HEK293 (cell line): ENCODE measurements at regions not wholly inside any gene's neighbourhood (a gene's known extent, or its start where the extent isn't known, plus 50 kb on each side); places are given as distances from the start of the nearest gene placed in this dataset.

Experiments used
- CTCF ChIA-PET: fragments of 350-600 bp; formaldehyde crosslinking; extraction: SDS; loops from one replicate; lab custom pipeline; 2021; ENCODE audit warnings: antibody characterized with exemption; lab: Yijun Ruan, JAX
- POLR2A ChIA-PET: fragments of 300-600 bp; formaldehyde crosslinking; extraction: SDS; loops from one replicate; lab custom pipeline; 2020; ENCODE audit warnings: antibody characterized with exemption, inconsistent platforms; lab: Yijun Ruan, JAX
- H3K27ac ChIP-seq: fragments of 200-500 bp; sonication (Bioruptor generic); 2 replicates; pipeline ENCODE4 v1.5.1; 2014; ENCODE audit warnings: low read depth, low read length, control low read depth, inconsistent platforms; ENCODE audit errors: extremely low read depth
- H3K36me3 ChIP-seq, 2 experiments: fragments of 200-500 bp in 1 of 2; sonication (Bioruptor generic) in 1 of 2; 1 replicate in 1 of 2; 2 replicates in 1 of 2; pipeline ENCODE4 v1.5.1; 2014 to 2017; ENCODE audit warnings: inconsistent platforms in 2 of 2, low read length in 2 of 2; ENCODE audit not compliant: control insufficient read depth in 2 of 2, insufficient read depth in 1 of 2
- H3K4me1 ChIP-seq: fragments of 200-500 bp; sonication (Bioruptor generic); 2 replicates; pipeline ENCODE4 v1.5.1; 2014; ENCODE audit warnings: mild to moderate bottlenecking, low read length, inconsistent platforms; ENCODE audit not compliant: control insufficient read depth, insufficient read depth
- H3K4me3 ChIP-seq: 2 replicates; pipeline ENCODE4 v1.5.1; 2011; ENCODE audit warnings: low read depth, mild to moderate bottlenecking, control low read depth, low read length, moderate library complexity
- H3K9me3 ChIP-seq: fragments of 200-500 bp; sonication (Bioruptor generic); 2 replicates; pipeline ENCODE4 v1.5.1; 2014; ENCODE audit warnings: low read depth, low read length, inconsistent platforms; ENCODE audit not compliant: control insufficient read depth, insufficient read depth
- INSM2 ChIP-seq: fragments of 450-650 bp; formaldehyde crosslinking; IDR thresholded peaks from 2 replicates; pipeline ENCODE4 v1.5.1; 2016; ENCODE audit warnings: missing biosample characterization, missing genetic modification characterization
- PBX3 ChIP-seq: sonication (generic); formaldehyde crosslinking; IDR thresholded peaks from 2 replicates; pipeline ENCODE4 v1.8.1; 2022; ENCODE audit warnings: mild to moderate bottlenecking, moderate library complexity, missing genetic modification reagents
- PRDM1 ChIP-seq: fragments of 450-650 bp; formaldehyde crosslinking; IDR thresholded peaks from 2 replicates; pipeline ENCODE4; 2016; ENCODE audit warnings: missing biosample characterization, missing genetic modification characterization
- PRDM4 ChIP-seq: fragments of 450-650 bp; formaldehyde crosslinking; IDR thresholded peaks from 2 replicates; pipeline ENCODE4 v1.5.1; 2017; ENCODE audit warnings: missing biosample characterization, missing genetic modification characterization
- WT1 ChIP-seq: fragments of 450-650 bp; formaldehyde crosslinking; IDR thresholded peaks from 2 replicates; pipeline ENCODE4 v1.5.1; 2016; ENCODE audit warnings: missing biosample characterization, missing genetic modification characterization
- ZBTB26 ChIP-seq: fragments of 450-650 bp; formaldehyde crosslinking; optimal IDR thresholded peaks from 2 replicates; pipeline ENCODE3; 2016; ENCODE audit warnings: missing biosample characterization, mild to moderate bottlenecking, missing genetic modification characterization
- ZNF202 ChIP-seq: fragments of 450-650 bp; formaldehyde crosslinking; IDR thresholded peaks from 2 replicates; pipeline ENCODE4 v1.5.1; 2016; ENCODE audit warnings: missing biosample characterization, missing genetic modification characterization, borderline replicate concordance
- ZNF292 ChIP-seq: fragments of 450-650 bp; formaldehyde crosslinking; IDR thresholded peaks from 2 replicates; pipeline ENCODE4 v1.5.1; 2016; ENCODE audit warnings: low read depth, missing biosample characterization, missing genetic modification characterization, borderline replicate concordance
- ZNF335 ChIP-seq: fragments of 450-650 bp; formaldehyde crosslinking; conservative IDR thresholded peaks from 2 replicates; pipeline ENCODE4 v1.5.1; 2016; ENCODE audit warnings: missing biosample characterization, missing genetic modification characterization
- ZNF391 ChIP-seq: fragments of 450-650 bp; formaldehyde crosslinking; IDR thresholded peaks from 2 replicates; pipeline ENCODE4 v1.5.1; 2016; ENCODE audit warnings: low read depth, missing biosample characterization, missing genetic modification characterization, borderline replicate concordance
- ZNF394 ChIP-seq: fragments of 450-650 bp; formaldehyde crosslinking; IDR thresholded peaks from 2 replicates; pipeline ENCODE4 v1.5.1; 2016; ENCODE audit warnings: missing biosample characterization, missing genetic modification characterization, mild to moderate bottlenecking, moderate library complexity, borderline replicate concordance
- ZNF404 ChIP-seq: fragments of 450-650 bp; formaldehyde crosslinking; IDR thresholded peaks from 2 replicates; pipeline ENCODE4 v1.5.1; 2017; ENCODE audit warnings: missing biosample characterization, missing genetic modification characterization
- ZNF548 ChIP-seq: fragments of 450-650 bp; formaldehyde crosslinking; IDR thresholded peaks from 2 replicates; pipeline ENCODE4 v1.5.1; 2016; ENCODE audit warnings: missing biosample characterization, missing genetic modification characterization
- ZNF549 ChIP-seq: fragments of 450-650 bp; IDR thresholded peaks from 2 replicates; pipeline ENCODE4 v1.5.1; 2018; ENCODE audit warnings: missing biosample characterization, missing genetic modification characterization, mild to moderate bottlenecking, inconsistent platforms, moderate library complexity
- ZNF555 ChIP-seq: fragments of 450-650 bp; formaldehyde crosslinking; conservative IDR thresholded peaks from 2 replicates; pipeline ENCODE4 v1.5.1; 2017; ENCODE audit warnings: missing biosample characterization, mild to moderate bottlenecking, missing genetic modification characterization, inconsistent platforms
- ZNF664 ChIP-seq: fragments of 450-650 bp; formaldehyde crosslinking; IDR thresholded peaks from 2 replicates; pipeline ENCODE4 v1.5.1; 2016; ENCODE audit warnings: missing biosample characterization, missing genetic modification characterization
- ZNF843 ChIP-seq: fragments of 450-650 bp; formaldehyde crosslinking; IDR thresholded peaks from 2 replicates; pipeline ENCODE4 v1.5.1; 2016; ENCODE audit warnings: missing biosample characterization, missing genetic modification characterization
- TF ChIP-seq, protein P1 (sequence below): fragments of 450-650 bp; formaldehyde crosslinking; IDR thresholded peaks from 2 replicates; pipeline ENCODE4 v1.5.1; 2016; ENCODE audit warnings: missing biosample characterization, missing genetic modification characterization
- TF ChIP-seq, protein P2 (sequence below): fragments of 450-650 bp; formaldehyde crosslinking; IDR thresholded peaks from 2 replicates; pipeline ENCODE4 v1.5.1; 2016; ENCODE audit warnings: missing biosample characterization, missing genetic modification characterization

GRCh38 chr5:52328220-52328806 lies 459.4 kb upstream of the ITGA1 start (continued):
- no peak for TF ChIP-seq ZNF555 (tag by site-specific recombination)
- TF ChIP-seq ZNF202 = no peak

GRCh38 chr5:52331725-52332124 lies 456.0 kb upstream of the ITGA1 start:
- Histone ChIP-seq H3K4me3 (no peak overlapping the region), H3K4me1 (no peaks in the 10 kb centered on the region), H3K9me3 (no peaks in the 10 kb centered on the region), H3K27ac (no peak overlapping the region), H3K36me3 (no peaks in the 10 kb centered on the region)
- ChIA-PET CTCF (interaction anchor here (1.0 kb wide), 1 partner anchor 1373 kb away, joined by 3 read pairs; no protein-coding TSS in a partner anchor), POLR2A (no interaction called here)
- TF ChIP-seq ZNF548 = no peak
- no peak for TF ChIP-seq ZNF549 (tag by site-specific recombination)
- no peak for TF ChIP-seq PRDM1
- no peak for TF ChIP-seq ZNF391 (tag by site-specific recombination)
- no peak for TF ChIP-seq PRDM4 (tag by site-specific recombination)

GRCh38 chr5:52334367-52334766 lies 453.3 kb upstream of the ITGA1 start:
- TF ChIP-seq, protein P1, sequence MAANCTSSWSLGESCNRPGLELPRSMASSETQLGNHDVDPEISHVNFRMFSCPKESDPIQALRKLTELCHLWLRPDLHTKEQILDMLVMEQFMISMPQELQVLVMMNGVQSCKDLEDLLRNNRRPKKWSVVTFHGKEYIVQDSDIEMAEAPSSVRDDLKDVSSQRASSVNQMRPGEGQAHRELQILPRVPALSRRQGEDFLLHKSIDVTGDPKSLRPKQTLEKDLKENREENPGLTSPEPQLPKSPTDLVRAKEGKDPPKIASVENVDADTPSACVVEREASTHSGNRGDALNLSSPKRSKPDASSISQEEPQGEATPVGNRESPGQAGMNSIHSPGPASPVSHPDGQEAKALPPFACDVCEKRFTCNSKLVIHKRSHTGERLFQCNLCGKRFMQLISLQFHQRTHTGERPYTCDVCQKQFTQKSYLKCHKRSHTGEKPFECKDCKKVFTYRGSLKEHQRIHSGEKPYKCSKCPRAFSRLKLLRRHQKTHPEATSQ (tag by site-specific recombination) = no peak
- no peak for TF ChIP-seq ZNF664
- TF ChIP-seq PBX3 (CRISPR knock-in tag) = no peak
- no peak for TF ChIP-seq ZNF202
- TF ChIP-seq ZNF335 (tag by site-specific recombination) = no peak
- TF ChIP-seq ZBTB26 (tag by site-specific recombination) = no peak
- no peak for TF ChIP-seq ZNF292 (tag by site-specific recombination)
- TF ChIP-seq WT1 = no peak
- no peak for TF ChIP-seq ZNF843 (tag by site-specific recombination)
- no peak for TF ChIP-seq ZNF404 (tag by site-specific recombination)
- TF ChIP-seq, protein P2, sequence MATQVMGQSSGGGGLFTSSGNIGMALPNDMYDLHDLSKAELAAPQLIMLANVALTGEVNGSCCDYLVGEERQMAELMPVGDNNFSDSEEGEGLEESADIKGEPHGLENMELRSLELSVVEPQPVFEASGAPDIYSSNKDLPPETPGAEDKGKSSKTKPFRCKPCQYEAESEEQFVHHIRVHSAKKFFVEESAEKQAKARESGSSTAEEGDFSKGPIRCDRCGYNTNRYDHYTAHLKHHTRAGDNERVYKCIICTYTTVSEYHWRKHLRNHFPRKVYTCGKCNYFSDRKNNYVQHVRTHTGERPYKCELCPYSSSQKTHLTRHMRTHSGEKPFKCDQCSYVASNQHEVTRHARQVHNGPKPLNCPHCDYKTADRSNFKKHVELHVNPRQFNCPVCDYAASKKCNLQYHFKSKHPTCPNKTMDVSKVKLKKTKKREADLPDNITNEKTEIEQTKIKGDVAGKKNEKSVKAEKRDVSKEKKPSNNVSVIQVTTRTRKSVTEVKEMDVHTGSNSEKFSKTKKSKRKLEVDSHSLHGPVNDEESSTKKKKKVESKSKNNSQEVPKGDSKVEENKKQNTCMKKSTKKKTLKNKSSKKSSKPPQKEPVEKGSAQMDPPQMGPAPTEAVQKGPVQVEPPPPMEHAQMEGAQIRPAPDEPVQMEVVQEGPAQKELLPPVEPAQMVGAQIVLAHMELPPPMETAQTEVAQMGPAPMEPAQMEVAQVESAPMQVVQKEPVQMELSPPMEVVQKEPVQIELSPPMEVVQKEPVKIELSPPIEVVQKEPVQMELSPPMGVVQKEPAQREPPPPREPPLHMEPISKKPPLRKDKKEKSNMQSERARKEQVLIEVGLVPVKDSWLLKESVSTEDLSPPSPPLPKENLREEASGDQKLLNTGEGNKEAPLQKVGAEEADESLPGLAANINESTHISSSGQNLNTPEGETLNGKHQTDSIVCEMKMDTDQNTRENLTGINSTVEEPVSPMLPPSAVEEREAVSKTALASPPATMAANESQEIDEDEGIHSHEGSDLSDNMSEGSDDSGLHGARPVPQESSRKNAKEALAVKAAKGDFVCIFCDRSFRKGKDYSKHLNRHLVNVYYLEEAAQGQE = no peak
- no peak for TF ChIP-seq ZNF394 (tag by site-specific recombination)
- TF ChIP-seq INSM2 (tag by site-specific recombination) = no peak
- H3K27ac ChIP-seq = no peak overlapping the region
- H3K4me3 ChIP-seq = no peak overlapping the region
- no peaks in the 10 kb centered on the region for H3K4me1 ChIP-seq
- H3K36me3 ChIP-seq = no peaks in the 10 kb centered on the region
- ChIA-PET POLR2A (no interaction called here), CTCF (interaction anchor here (0.7 to 0.8 kb wide), 2 partner anchors 16 to 23 kb away, joined by 3 to 4 read pairs; no protein-coding TSS in a partner anchor)
- no peaks in the 10 kb centered on the region for H3K9me3 ChIP-seq
